ENCODE measurements at regions not wholly inside any gene's neighbourhood (a gene's known extent, or its start where the extent isn't known, plus 50 kb on each side); places are given as distances from the start of the nearest gene placed in this dataset.

GRCh38 chr4:56252561-56253152, 134.6 kb downstream of the AASDH start:
- Mint-ChIP-seq H3K4me3 (no peak overlapping the region), H3K27me3 (peaks cover 7 to 20% of the 10 kb centered on the region in 2 donors), H3K9me3 (no peaks in the 10 kb centered on the region), H3K27ac (no peak overlapping the region), H3K36me3 (no peaks in the 10 kb centered on the region), H3K4me1 (ENCODE audit: low read depth in 2 of 2) (no peaks in the 10 kb centered on the region)
- ATAC-seq (no peak), DNase-seq (ENCODE audit: low spot score) (no peak)

GRCh38 chr4:56251556-56251955, 135.7 kb downstream of the AASDH start:
- no peak overlapping the region for H3K4me3 Mint-ChIP-seq
- peaks cover 7 to 20% of the 10 kb centered on the region in 2 donors for H3K27me3 Mint-ChIP-seq
- H3K36me3 Mint-ChIP-seq, result no peaks in the 10 kb centered on the region
- H3K4me1 Mint-ChIP-seq (ENCODE audit: low read depth in 2 of 2), result no peaks in the 10 kb centered on the region
- ATAC-seq, result no peak
- no peaks in the 10 kb centered on the region for H3K9me3 Mint-ChIP-seq
- H3K27ac Mint-ChIP-seq, result no peak overlapping the region
- no peak for DNase-seq (ENCODE audit: low spot score)

GRCh38 chr4:56250776-56251175, 136.5 kb downstream of the AASDH start:
- H3K4me1 Mint-ChIP-seq (ENCODE audit: low read depth in 2 of 2), result no peaks in the 10 kb centered on the region
- no peaks in the 10 kb centered on the region for H3K36me3 Mint-ChIP-seq
- H3K4me3 Mint-ChIP-seq, result no peak overlapping the region
- H3K27me3 Mint-ChIP-seq, result peaks cover 7 to 20% of the 10 kb centered on the region in 2 donors
- ATAC-seq (no peak), DNase-seq (ENCODE audit: low spot score) (no peak)
- H3K9me3 Mint-ChIP-seq, result no peaks in the 10 kb centered on the region
- H3K27ac Mint-ChIP-seq, result no peak overlapping the region

- DNase-seq (ENCODE audit: low spot score), result no peak
- H3K9me3 Mint-ChIP-seq, result no peaks in the 10 kb centered on the region
- ATAC-seq, result no peak
- no peak overlapping the region for H3K27ac Mint-ChIP-seq
- no peaks in the 10 kb centered on the region for H3K4me1 Mint-ChIP-seq (ENCODE audit: low read depth in 2 of 2)
- H3K36me3 Mint-ChIP-seq, result no peaks in the 10 kb centered on the region
- H3K27me3 Mint-ChIP-seq, result peaks cover 4 to 13% of the 10 kb centered on the region in 2 donors
- H3K4me3 Mint-ChIP-seq, result no peak overlapping the region
Measured at GRCh38 chr4:56247646-56248045, 139.6 kb downstream of the AASDH start.

- Mint-ChIP-seq H3K36me3 (no peaks in the 10 kb centered on the region), H3K27me3 (peaks cover 3 to 6% of the 10 kb centered on the region in 2 donors), H3K27ac (no peak overlapping the region), H3K4me1 (ENCODE audit: low read depth in 2 of 2) (no peaks in the 10 kb centered on the region), H3K4me3 (no peak overlapping the region), H3K9me3 (no peaks in the 10 kb centered on the region)
- ATAC-seq (peak in 1 of 2 donors; percentile 43), DNase-seq (ENCODE audit: low spot score) (no peak)
Measured at GRCh38 chr4:56246233-56246610, 141.1 kb downstream of the AASDH start.

- Mint-ChIP-seq H3K36me3 (no peaks in the 10 kb centered on the region), H3K27ac (no peak overlapping the region), H3K4me3 (no peak overlapping the region), H3K9me3 (no peaks in the 10 kb centered on the region), H3K4me1 (ENCODE audit: low read depth in 2 of 2) (no peaks in the 10 kb centered on the region), H3K27me3 (peaks cover 0 to 6% of the 10 kb centered on the region in 2 donors)
- DNase-seq (ENCODE audit: low spot score) (no peak), ATAC-seq (no peak)
Measured at GRCh38 chr4:56245547-56246232, 141.6 kb downstream of the AASDH start.

GRCh38 chr4:56244681-56245080, 142.6 kb downstream of the AASDH start:
- H3K27me3 Mint-ChIP-seq, result peaks cover 0 to 6% of the 10 kb centered on the region in 2 donors
- H3K4me3 Mint-ChIP-seq, result no peak overlapping the region
- H3K9me3 Mint-ChIP-seq, result no peaks in the 10 kb centered on the region
- ATAC-seq (no peak), DNase-seq (ENCODE audit: low spot score) (no peak)
- no peaks in the 10 kb centered on the region for H3K36me3 Mint-ChIP-seq
- H3K27ac Mint-ChIP-seq, result no peak overlapping the region
- H3K4me1 Mint-ChIP-seq (ENCODE audit: low read depth in 2 of 2), result no peaks in the 10 kb centered on the region

- ATAC-seq, result peak in 1 of 2 donors; percentile 17
- Mint-ChIP-seq H3K4me1 (ENCODE audit: low read depth in 2 of 2) (no peaks in the 10 kb centered on the region), H3K4me3 (no peak overlapping the region), H3K36me3 (no peaks in the 10 kb centered on the region), H3K27ac (no peak overlapping the region), H3K27me3 (peaks cover 0 to 6% of the 10 kb centered on the region in 2 donors), H3K9me3 (no peaks in the 10 kb centered on the region)
- no peak for DNase-seq (ENCODE audit: low spot score)
Measured at GRCh38 chr4:56243107-56243506, 144.2 kb downstream of the AASDH start.

GRCh38 chr4:56241500-56241899, 145.8 kb downstream of the AASDH start:
- Mint-ChIP-seq H3K9me3 (no peaks in the 10 kb centered on the region), H3K27me3 (peaks cover 0 to 6% of the 10 kb centered on the region in 2 donors), H3K4me3 (no peak overlapping the region), H3K4me1 (ENCODE audit: low read depth in 2 of 2) (no peaks in the 10 kb centered on the region), H3K36me3 (no peaks in the 10 kb centered on the region), H3K27ac (no peak overlapping the region)
- DNase-seq (ENCODE audit: low spot score) (no peak), ATAC-seq (no peak)

- Mint-ChIP-seq H3K4me1 (ENCODE audit: low read depth in 2 of 2) (no peaks in the 10 kb centered on the region), H3K4me3 (no peak overlapping the region), H3K9me3 (no peaks in the 10 kb centered on the region), H3K27me3 (peaks cover 0 to 6% of the 10 kb centered on the region in 2 donors), H3K36me3 (no peaks in the 10 kb centered on the region), H3K27ac (no peak overlapping the region)
- no peak for DNase-seq (ENCODE audit: low spot score)
- ATAC-seq, result no peak
Measured at GRCh38 chr4:56240554-56241174, 146.6 kb downstream of the AASDH start.

- no peaks in the 10 kb centered on the region for H3K9me3 Mint-ChIP-seq
- no peak overlapping the region for H3K4me3 Mint-ChIP-seq
- H3K36me3 Mint-ChIP-seq, result no peaks in the 10 kb centered on the region
- no peaks in the 10 kb centered on the region for H3K4me1 Mint-ChIP-seq (ENCODE audit: low read depth in 2 of 2)
- ATAC-seq (no peak), DNase-seq (ENCODE audit: low spot score) (no peak)
- H3K27ac Mint-ChIP-seq, result no peak overlapping the region
- peaks cover 3 to 7% of the 10 kb centered on the region in 2 donors for H3K27me3 Mint-ChIP-seq
Measured at GRCh38 chr4:56238251-56238650, 149.0 kb downstream of the AASDH start.

- Mint-ChIP-seq H3K4me3 (no peak overlapping the region), H3K27ac (no peak overlapping the region), H3K27me3 (peaks cover 0 to 7% of the 10 kb centered on the region in 2 donors), H3K9me3 (no peaks in the 10 kb centered on the region), H3K4me1 (ENCODE audit: low read depth in 2 of 2) (no peaks in the 10 kb centered on the region), H3K36me3 (no peaks in the 10 kb centered on the region)
- ATAC-seq (no peak), DNase-seq (ENCODE audit: low spot score) (no peak)
Measured at GRCh38 chr4:56235725-56236124, 151.6 kb downstream of the AASDH start.

GRCh38 chr4:56235011-56235410, 152.3 kb downstream of the AASDH start:
- Mint-ChIP-seq H3K4me3 (no peak overlapping the region), H3K27me3 (peaks cover 0 to 7% of the 10 kb centered on the region in 2 donors), H3K9me3 (no peaks in the 10 kb centered on the region), H3K36me3 (no peaks in the 10 kb centered on the region), H3K27ac (no peak overlapping the region), H3K4me1 (ENCODE audit: low read depth in 2 of 2) (no peaks in the 10 kb centered on the region)
- ATAC-seq (no peak), DNase-seq (ENCODE audit: low spot score) (no peak)

GRCh38 chr4:56234098-56234497, 153.2 kb downstream of the AASDH start:
- no peak for ATAC-seq
- H3K4me3 Mint-ChIP-seq, result no peak overlapping the region

More at GRCh38 chr4:56234098-56234497, 153.2 kb downstream of the AASDH start:
- Mint-ChIP-seq H3K36me3 (no peaks in the 10 kb centered on the region), H3K4me1 (ENCODE audit: low read depth in 2 of 2) (no peaks in the 10 kb centered on the region), H3K9me3 (no peaks in the 10 kb centered on the region), H3K27ac (no peak overlapping the region), H3K27me3 (peaks cover 0 to 7% of the 10 kb centered on the region in 2 donors)
- no peak for DNase-seq (ENCODE audit: low spot score)

Measured in natural killer cell treated with Interleukin-12 subunit alpha and Interleukin-12 subunit beta and Interleukin-15 and Interleukin-18, amount 100 ng/mL, for 72 hours (primary cell).